Karpas-422 (cell line): ENCODE measurements at regions not wholly inside any gene's neighbourhood (a gene's known extent, or its start where the extent isn't known, plus 50 kb on each side); places are given as distances from the start of the nearest gene placed in this dataset.

Experiments used
- DNase-seq: peaks from one replicate; pipeline ENCODE4 v3.0.0-alpha.2; 2015
- H2AFZ ChIP-seq: fragments of 200-600 bp; sonication (generic); 2 replicates; pipeline ENCODE4 v1.6.1; 2014; ENCODE audit warnings: antibody characterized with exemption, low read length, mixed read lengths
- H3K27ac ChIP-seq: fragments of 200-600 bp; sonication (generic); 2 replicates; pipeline ENCODE4 v1.5.1; 2014; ENCODE audit warnings: mild to moderate bottlenecking, low read length, moderate library complexity
- H3K27me3 ChIP-seq: fragments of 200-600 bp; sonication (generic); 2 replicates; pipeline ENCODE4 v1.6.1; 2014; ENCODE audit warnings: low read length, mixed read lengths
- H3K36me3 ChIP-seq: fragments of 200-600 bp; sonication (generic); 2 replicates; pipeline ENCODE4 v1.6.1; 2014; ENCODE audit warnings: low read length, mixed read lengths; ENCODE audit not compliant: insufficient read depth
- H3K4me1 ChIP-seq: fragments of 200-600 bp; sonication (generic); 2 replicates; pipeline ENCODE4 v1.6.1; 2014; ENCODE audit warnings: mild to moderate bottlenecking, low read length, mixed read lengths
- H3K4me2 ChIP-seq: fragments of 200-600 bp; sonication (generic); 2 replicates; pipeline ENCODE4 v1.6.1; 2014; ENCODE audit warnings: low read length, low read depth, mild to moderate bottlenecking; ENCODE audit not compliant: poor library complexity, severe bottlenecking
- H3K4me3 ChIP-seq: fragments of 200-600 bp; sonication (generic); 2 replicates; pipeline ENCODE4 v1.5.1; 2014; ENCODE audit warnings: mild to moderate bottlenecking, antibody characterized with exemption, low read length, mixed read lengths
- H3K79me2 ChIP-seq: fragments of 200-600 bp; sonication (generic); 2 replicates; pipeline ENCODE4 v1.6.1; 2014; ENCODE audit warnings: mild to moderate bottlenecking, low read length, mixed read lengths
- H3K9ac ChIP-seq: fragments of 200-600 bp; sonication (generic); 2 replicates; pipeline ENCODE4 v1.6.0; 2014; ENCODE audit warnings: low read length
- H3K9me2 ChIP-seq: fragments of 200-600 bp; sonication (generic), shearing (Covaris generic); replicated peaks from 2 replicates; pipeline ENCODE4 v1.6.0; 2014; ENCODE audit warnings: mild to moderate bottlenecking, low read length, moderate library complexity; ENCODE audit not compliant: insufficient read depth
- H3K9me3 ChIP-seq: fragments of 300-700, 200-600 bp; sonication (generic); 2 replicates; pipeline ENCODE4 v1.6.1; 2014; ENCODE audit warnings: low read length, mixed read lengths
- H4K20me1 ChIP-seq: fragments of 200-600 bp; sonication (generic); 2 replicates; pipeline ENCODE4 v1.6.1; 2014; ENCODE audit warnings: mild to moderate bottlenecking, antibody characterized with exemption, low read length, low read depth; ENCODE audit not compliant: insufficient read depth

DNA sequence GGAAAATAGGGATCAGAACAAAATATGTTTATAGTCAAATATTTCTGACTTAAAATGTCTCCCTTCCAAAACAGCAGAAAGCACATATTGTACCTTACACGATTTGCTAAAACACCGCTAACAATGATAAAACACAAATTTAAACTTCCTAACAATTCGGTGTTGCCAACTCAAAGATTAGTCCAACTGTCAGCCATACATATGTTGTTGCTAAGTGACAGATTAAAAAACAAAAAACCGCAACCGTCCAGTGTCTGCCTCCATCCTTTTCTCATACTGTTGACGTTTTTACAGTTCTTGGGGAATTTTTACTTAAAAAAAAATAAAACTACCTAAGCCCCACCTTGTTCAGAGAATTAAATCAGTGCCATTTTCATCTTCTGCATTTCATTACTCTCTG, 118.0 kb downstream of the RAB11FIP2 start:
- Histone ChIP-seq H3K36me3 (no peaks in the 10 kb centered on the region), H3K4me3 (no peak overlapping the region), H3K9me3 (no peaks in the 10 kb centered on the region), H3K4me1 (no peaks in the 10 kb centered on the region), H2AFZ (no peak overlapping the region), H4K20me1 (no peaks in the 10 kb centered on the region), H3K27ac (no peak overlapping the region), H3K79me2 (no peaks in the 10 kb centered on the region), H3K9me2 (no peaks in the 10 kb centered on the region), H3K9ac (no peak overlapping the region), H3K27me3 (no peaks in the 10 kb centered on the region), H3K4me2 (no peak overlapping the region)
- DNase-seq = no peak

DNA sequence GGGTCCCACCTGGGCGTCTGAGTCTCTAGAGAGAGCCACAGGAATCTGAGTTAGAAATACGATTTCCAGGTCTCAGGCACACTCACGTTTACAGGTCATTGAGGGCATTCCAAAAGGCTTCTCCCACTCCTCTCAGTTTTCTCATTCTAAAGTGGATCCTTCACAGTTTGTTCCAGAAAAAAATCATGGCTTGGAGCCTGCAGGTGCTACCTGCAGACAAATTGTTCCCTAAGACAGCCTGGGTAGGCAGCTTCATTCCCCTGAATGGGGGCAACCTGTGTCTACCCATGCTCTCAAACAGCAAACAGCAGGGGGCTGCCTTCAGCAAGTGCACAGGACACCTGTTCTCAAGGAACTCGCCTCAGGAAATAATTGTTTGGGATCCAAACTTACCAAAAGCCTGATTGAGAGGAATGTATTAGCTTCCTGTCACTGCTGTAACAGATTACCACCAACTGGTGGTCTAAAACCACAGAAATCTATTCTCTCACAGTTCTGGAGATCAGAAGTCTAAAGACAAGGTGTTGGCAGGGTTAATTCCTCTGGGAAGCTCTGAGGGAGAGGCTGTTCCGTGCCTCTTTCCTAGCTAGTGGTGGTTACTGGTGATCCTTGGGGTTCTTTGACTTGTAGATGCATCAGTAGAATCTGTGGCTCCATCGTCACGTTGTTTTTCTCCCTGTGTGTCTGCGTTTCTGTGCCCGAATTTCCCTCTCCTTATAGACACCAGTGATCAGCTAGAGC, 117.2 kb downstream of the RAB11FIP2 start:
- Histone ChIP-seq H3K36me3 (no peaks in the 10 kb centered on the region), H3K4me3 (no peak overlapping the region), H2AFZ (no peak overlapping the region), H3K4me1 (no peaks in the 10 kb centered on the region), H3K9me3 (no peaks in the 10 kb centered on the region), H3K4me2 (no peak overlapping the region), H3K27me3 (no peaks in the 10 kb centered on the region), H3K79me2 (no peaks in the 10 kb centered on the region), H3K27ac (no peak overlapping the region), H3K9ac (no peak overlapping the region), H3K9me2 (no peaks in the 10 kb centered on the region), H4K20me1 (no peaks in the 10 kb centered on the region)
- DNase-seq = no peak

DNA sequence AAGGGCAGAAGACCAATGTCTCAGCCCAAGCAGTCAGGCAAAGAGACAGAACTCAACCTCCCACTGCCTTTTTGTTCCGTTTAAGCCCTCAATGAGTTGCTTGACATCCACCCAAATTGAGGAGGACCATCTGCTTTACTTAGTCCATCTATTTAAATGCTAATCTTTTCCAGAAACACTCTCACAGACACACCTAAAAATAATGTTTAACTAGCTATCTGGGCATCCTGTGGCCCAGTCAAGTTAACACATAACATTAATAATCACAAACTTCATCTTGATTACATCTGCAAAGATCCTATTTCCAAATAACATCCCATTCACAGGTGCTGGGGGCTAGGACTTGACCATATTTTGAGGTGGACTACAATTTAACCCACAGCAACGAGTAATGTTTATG, 115.7 kb downstream of the RAB11FIP2 start:
- Histone ChIP-seq H3K27me3 (no peaks in the 10 kb centered on the region), H4K20me1 (no peaks in the 10 kb centered on the region), H3K27ac (no peak overlapping the region), H3K4me3 (no peak overlapping the region), H3K79me2 (no peaks in the 10 kb centered on the region), H3K4me2 (no peak overlapping the region), H3K9ac (no peak overlapping the region), H3K36me3 (no peaks in the 10 kb centered on the region), H3K4me1 (no peaks in the 10 kb centered on the region), H3K9me3 (no peaks in the 10 kb centered on the region), H2AFZ (no peak overlapping the region), H3K9me2 (no peaks in the 10 kb centered on the region)
- DNase-seq = no peak

DNA sequence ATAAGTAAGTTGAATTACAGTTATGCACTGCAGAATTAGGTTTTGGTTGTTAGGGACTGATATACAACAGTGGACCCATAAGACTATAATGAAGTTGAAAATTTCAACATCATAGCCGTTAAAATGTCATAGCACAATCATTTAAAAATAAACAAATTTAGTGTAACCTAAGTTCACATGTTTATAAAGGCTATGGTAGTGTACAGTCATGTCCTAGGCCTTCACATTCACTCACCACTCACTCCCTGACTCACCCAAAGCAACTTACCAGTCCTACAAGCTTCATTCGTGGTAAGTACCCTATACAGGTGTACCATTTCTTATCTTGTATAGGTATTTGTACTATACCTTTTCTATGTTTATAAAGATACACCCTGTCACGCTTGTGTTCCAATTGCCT, 113.7 kb downstream of the RAB11FIP2 start:
- H3K9ac ChIP-seq = no peak overlapping the region
- H3K27ac ChIP-seq = no peak overlapping the region
- no peaks in the 10 kb centered on the region for H3K4me1 ChIP-seq
- no peak for DNase-seq
- no peaks in the 10 kb centered on the region for H3K27me3 ChIP-seq
- H3K4me2 ChIP-seq = no peak overlapping the region
- H3K9me2 ChIP-seq = no peaks in the 10 kb centered on the region
- H3K36me3 ChIP-seq = no peaks in the 10 kb centered on the region
- no peaks in the 10 kb centered on the region for H4K20me1 ChIP-seq
- H2AFZ ChIP-seq = no peak overlapping the region
- H3K4me3 ChIP-seq = no peak overlapping the region
- H3K9me3 ChIP-seq = no peaks in the 10 kb centered on the region
- H3K79me2 ChIP-seq = no peaks in the 10 kb centered on the region

DNA sequence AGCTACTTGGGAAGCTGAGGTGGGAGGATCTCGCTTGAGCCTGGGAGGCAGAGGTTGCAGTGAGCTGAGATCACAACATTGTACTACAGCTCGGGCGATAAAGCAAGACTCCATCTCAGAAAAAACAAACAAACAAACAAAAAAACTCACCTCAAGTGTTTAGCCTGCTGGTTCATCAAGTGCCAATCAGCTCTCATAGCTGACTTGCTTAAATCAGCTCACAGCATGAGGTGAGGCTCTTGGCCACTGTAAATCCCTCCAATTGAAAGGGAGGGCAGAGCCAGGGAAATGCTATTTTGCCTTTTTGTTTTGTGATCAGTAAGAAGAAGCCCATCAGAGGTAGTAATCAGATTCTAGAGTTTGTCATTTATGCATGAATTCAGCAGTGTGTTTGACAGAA, 112.3 kb downstream of the RAB11FIP2 start:
- Histone ChIP-seq H3K4me3 (no peak overlapping the region), H3K9me2 (no peaks in the 10 kb centered on the region)

DNA sequence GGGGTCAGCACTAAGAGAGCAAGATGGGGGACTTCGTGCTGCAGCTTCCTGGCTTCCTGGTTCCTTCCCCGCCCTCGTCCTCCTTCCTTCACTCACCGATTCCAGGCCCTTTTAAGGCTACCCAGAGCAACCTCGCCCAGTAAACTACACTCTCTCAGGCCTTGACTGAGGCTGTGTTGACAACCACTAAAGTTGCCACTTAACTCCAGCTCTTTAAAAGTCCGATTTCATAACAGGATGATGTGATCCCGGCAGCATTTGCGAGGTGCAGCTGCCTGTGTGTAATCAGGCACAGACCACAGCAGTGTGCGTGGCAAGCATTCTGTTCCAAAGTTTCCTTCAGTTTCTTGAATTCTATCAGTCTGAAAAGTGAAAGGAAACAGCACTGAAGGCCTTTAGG, 110.6 kb downstream of the RAB11FIP2 start:
- Histone ChIP-seq H3K9ac (no peak overlapping the region), H3K27me3 (no peaks in the 10 kb centered on the region), H3K9me2 (no peaks in the 10 kb centered on the region), H3K79me2 (no peaks in the 10 kb centered on the region), H3K4me3 (no peak overlapping the region), H2AFZ (no peak overlapping the region), H4K20me1 (no peaks in the 10 kb centered on the region), H3K36me3 (no peaks in the 10 kb centered on the region), H3K27ac (no peak overlapping the region), H3K9me3 (no peaks in the 10 kb centered on the region), H3K4me2 (no peak overlapping the region), H3K4me1 (no peaks in the 10 kb centered on the region)
- DNase-seq = no peak

More for the DNA sequence above, 112.3 kb downstream of the RAB11FIP2 start:
- Histone ChIP-seq H3K4me2 (no peak overlapping the region), H4K20me1 (no peaks in the 10 kb centered on the region), H3K27ac (no peak overlapping the region), H3K27me3 (no peaks in the 10 kb centered on the region), H2AFZ (no peak overlapping the region), H3K4me1 (no peaks in the 10 kb centered on the region), H3K9me3 (no peaks in the 10 kb centered on the region), H3K36me3 (no peaks in the 10 kb centered on the region), H3K9ac (no peak overlapping the region), H3K79me2 (no peaks in the 10 kb centered on the region)
- DNase-seq = no peak

DNA sequence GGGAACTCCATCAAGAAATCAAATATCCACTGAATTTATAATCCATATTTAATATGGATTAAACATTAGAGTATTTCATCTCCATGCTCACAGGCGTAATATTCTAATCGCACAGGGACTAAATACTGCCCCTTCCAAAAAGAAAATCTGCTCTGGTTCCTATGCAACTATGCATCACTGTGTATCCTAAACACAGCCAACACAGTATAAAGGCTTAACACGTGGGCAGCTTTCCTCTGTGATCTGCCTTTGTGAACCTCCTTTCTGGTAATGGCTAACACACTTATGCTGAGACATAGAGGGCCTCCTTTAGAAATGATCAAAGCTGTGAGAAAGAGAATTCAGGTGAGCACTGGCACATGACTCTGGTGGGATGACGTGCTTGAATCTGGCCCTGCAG, 110.2 kb downstream of the RAB11FIP2 start:
- H3K27ac ChIP-seq = no peak overlapping the region
- no peaks in the 10 kb centered on the region for H3K79me2 ChIP-seq
- H3K9ac ChIP-seq = no peak overlapping the region
- no peaks in the 10 kb centered on the region for H3K36me3 ChIP-seq
- no peaks in the 10 kb centered on the region for H3K9me2 ChIP-seq
- DNase-seq = no peak
- no peaks in the 10 kb centered on the region for H4K20me1 ChIP-seq
- no peak overlapping the region for H3K4me2 ChIP-seq
- H3K27me3 ChIP-seq = no peaks in the 10 kb centered on the region
- H3K4me1 ChIP-seq = no peaks in the 10 kb centered on the region
- no peaks in the 10 kb centered on the region for H3K9me3 ChIP-seq
- no peak overlapping the region for H3K4me3 ChIP-seq
- H2AFZ ChIP-seq = no peak overlapping the region

DNA sequence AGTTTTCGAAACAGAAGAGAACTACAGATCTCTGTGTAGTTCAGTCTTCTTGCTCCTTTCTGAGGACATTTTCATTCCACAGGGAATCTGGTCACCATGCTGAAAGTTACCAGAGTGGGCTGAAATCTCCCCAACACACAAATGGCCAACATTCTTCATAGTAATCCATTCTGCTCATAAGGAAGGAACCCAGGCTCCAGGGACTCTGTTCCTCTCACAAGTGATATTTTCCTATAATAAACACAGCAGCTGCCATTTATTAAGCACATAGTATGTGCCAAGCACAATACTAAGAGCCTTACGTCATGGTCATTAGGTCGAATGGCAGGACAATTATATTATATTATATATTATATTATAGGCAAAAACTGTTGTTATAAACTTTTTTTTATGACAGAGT, 109.8 kb downstream of the RAB11FIP2 start:
- Histone ChIP-seq H3K4me2 (no peak overlapping the region), H3K27me3 (no peaks in the 10 kb centered on the region), H3K9ac (no peak overlapping the region), H3K79me2 (no peaks in the 10 kb centered on the region), H3K36me3 (no peaks in the 10 kb centered on the region), H3K4me3 (no peak overlapping the region), H2AFZ (no peak overlapping the region), H3K9me3 (no peaks in the 10 kb centered on the region), H3K4me1 (no peaks in the 10 kb centered on the region), H4K20me1 (no peaks in the 10 kb centered on the region), H3K27ac (no peak overlapping the region), H3K9me2 (no peaks in the 10 kb centered on the region)
- no peak for DNase-seq
